ENCODE measurements at regions not wholly inside any gene's neighbourhood (a gene's known extent, or its start where the extent isn't known, plus 50 kb on each side); places are given as distances from the start of the nearest gene placed in this dataset.
"Not testable (repeated sequence)": the region's sequence is repeated elsewhere in the genome, so short reads cannot be mapped to it uniquely, and the experiment has no call there.

- not testable (repeated sequence) for DNase-seq (ENCODE audit: low read depth in 2 of 2)
These were observed 534.9 kb downstream of the XYLT1 start for GRCh38 chr16:16935909-16936308.

GRCh38 chr16:16937576-16937975, 533.2 kb downstream of the XYLT1 start:
- DNase-seq (ENCODE audit: low read depth in 2 of 2): no peak

DNA sequence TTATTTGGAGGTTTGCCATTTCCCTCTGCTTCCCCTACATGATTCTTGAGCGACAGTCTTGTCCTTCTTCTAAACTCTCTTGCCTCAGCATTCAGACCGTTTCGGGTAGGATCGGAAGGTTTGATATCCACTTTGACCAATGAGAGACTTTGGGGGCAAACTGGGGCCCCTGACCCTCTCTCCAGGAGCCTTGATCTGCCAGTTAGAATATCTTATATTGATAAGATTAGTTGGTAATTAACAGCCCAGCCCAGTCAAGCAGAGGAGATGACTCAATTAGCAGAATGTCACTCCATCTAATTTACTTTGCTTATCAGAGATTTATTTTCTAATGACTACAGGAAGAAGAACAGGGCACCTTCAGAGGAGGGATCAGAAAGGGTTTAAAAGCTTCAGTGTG, 532.8 kb downstream of the XYLT1 start:
- DNase-seq (ENCODE audit: low read depth in 2 of 2): no peak

DNA sequence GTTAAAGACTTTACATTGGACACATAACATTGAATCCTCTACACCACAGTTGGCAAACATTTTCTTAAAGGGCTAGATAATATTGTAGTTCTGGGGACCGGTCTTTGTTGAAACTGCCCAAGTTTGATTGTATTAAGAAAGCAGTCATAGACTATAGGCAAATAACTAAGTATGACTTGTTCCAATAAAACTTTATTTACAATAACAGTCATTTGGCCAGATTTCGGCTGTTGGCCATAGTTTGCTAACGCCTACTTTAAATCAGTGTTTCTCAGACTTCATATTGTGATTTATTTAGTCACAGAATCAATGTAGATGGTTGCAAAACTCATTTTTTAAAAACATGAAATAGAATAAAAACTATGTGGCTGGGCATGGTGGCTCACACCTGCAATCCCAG, 531.8 kb downstream of the XYLT1 start:
- DNase-seq (ENCODE audit: low read depth in 2 of 2): no peak

GRCh38 chr16:16940351-16940750, 530.4 kb downstream of the XYLT1 start:
- no peak for DNase-seq (ENCODE audit: low read depth in 2 of 2)

DNA sequence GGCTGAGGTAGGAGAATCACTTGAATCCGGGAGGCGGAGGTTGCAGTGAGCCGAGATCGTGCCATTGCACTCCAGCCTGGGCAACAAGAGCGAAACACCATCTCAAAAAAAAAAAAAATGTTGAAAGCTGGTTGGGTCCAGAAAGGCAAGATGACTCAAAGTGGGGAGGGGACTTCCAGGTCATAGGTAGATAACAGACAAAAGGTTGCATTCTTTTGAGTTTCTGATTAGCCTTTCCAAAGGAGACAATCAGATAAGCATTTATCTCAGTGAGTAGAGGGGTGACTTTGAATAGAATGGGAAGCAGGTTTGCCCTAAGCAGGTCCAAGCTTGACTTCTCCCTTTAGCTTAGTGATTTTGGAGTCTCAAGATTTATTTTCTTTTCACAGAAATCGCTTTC, 527.9 kb downstream of the XYLT1 start:
- not testable (repeated sequence) for DNase-seq (ENCODE audit: low read depth in 2 of 2)

- DNase-seq (ENCODE audit: low read depth in 2 of 2): no peak
These were observed 525.6 kb downstream of the XYLT1 start for GRCh38 chr16:16945207-16945606.

GRCh38 chr16:16956376-16956775, 514.4 kb downstream of the XYLT1 start:
- no peak for DNase-seq (ENCODE audit: low read depth in 2 of 2)

DNA sequence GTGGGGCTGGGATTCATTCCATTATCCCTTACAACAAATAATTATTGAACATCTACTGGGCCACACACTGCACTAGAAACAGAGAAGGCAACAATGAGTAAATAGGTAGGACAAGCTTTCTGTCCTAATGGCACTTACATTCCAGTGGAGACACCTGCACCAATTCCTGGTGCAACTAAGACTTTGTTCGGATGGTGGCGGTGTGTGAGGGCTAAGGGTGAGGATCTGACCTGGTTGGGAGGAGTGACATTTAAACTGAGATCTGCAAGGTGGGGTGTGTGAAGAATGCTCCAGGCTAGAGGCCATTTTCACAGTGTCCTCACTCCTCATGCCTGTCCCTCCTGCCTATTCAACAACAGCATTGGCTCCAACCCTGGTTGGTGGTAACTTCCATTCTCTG, 510.0 kb downstream of the XYLT1 start:
- DNase-seq (ENCODE audit: low read depth in 2 of 2): no peak

DNA sequence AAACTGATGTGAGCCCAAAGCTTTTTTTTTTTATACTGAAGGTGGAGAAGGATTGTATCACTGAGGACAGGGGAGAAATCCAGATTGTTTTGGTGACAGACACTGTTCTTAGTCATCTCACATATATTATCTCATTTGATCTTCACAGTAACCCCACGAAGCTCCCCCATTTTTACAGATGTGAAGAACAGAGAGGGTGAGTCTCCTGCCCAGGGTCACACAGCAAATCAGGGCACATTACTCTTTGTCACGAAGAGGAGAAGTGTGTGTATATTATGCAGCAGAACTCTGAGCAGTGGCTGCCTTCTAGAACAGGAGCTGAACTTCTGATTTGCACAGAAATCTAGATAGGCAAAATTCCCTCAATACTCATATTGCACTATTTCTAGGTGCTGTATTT, 504.3 kb downstream of the XYLT1 start:
- DNase-seq (ENCODE audit: low read depth in 2 of 2): no peak

- DNase-seq (ENCODE audit: low read depth in 2 of 2): no peak
These were observed 499.7 kb downstream of the XYLT1 start for GRCh38 chr16:16971042-16971441.

DNA sequence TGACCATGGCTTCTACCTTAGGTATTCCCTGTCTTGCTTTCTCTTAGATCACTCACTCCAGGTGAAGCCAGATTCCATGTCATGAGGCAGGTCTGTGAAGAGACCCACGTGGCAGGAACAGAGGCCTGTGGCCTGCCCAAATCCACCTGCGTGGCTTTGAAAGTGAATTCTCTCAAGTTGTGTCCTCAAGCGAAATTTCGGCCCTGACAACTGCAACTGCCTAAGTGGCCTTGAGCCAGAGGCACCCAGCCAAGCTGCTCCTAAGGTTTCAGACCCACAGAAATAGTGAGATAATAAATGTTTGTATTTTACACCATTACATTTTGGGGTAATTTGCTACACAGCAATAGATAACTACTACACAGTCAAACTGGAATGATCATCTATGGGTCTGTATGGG, 497.9 kb downstream of the XYLT1 start:
- no peak for DNase-seq (ENCODE audit: low read depth in 2 of 2)

DNA sequence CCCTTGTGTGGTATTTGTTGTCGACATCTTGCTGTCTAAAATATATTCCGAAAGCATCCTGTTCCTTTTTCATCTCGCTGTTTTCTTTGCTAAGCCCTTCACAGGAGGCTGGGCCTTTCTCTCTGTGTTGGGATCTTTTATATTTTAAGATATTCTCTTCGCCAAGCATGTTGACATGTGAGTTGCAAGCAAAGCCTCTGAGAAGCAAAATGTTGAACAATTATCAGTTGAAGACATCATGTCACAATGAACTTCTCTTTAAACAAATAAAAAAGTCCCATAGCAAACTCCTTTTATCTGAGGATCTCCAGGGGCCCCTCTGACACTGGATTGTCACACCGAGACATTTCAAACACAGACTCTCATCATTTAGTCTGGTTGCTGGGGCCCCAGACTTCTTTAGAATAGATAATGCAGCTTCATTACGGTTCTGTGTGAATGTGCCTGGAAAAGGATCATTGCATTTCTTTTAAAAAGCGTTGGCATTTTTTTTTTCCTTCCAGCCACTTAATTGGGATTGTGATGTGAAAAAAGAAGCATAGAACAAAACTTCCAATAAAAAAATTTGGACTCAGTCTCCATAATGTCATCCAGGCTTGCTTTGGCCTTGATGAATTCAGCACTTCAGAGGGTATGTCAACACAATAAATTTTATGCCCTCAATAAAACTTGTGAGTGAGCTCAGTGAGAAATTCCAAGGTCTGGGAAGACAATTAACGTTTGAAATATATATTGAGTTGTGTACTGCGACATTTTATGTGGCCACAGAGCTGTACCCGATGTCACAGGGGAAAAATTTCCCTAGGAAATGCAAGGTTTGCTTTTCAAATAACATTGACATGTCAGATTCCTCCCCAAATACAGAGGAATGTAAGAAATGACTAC, 496.8 kb downstream of the XYLT1 start:
- DNase-seq (ENCODE audit: low read depth in 2 of 2): no peak

DNA sequence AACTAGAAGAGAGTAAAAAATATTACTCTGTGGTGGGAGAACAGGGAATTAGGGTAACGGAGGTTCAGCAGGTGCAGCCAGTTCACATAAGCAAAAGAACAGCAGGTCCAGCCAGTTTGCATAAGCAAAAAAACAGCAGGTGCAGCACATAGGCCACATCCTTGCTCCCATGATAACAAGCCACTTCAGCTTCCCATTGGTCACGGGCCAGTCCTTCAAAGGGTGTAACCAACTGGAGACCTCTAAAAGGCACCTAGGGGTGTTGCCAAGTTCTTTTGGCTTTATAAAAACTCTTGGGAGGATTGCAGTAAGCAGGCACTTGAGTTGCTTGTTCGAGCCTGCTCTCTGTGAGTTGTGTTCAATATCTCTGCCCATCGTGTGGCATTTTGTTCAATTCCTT, 488.1 kb downstream of the XYLT1 start:
- DNase-seq (ENCODE audit: low read depth in 2 of 2): no peak

DNA sequence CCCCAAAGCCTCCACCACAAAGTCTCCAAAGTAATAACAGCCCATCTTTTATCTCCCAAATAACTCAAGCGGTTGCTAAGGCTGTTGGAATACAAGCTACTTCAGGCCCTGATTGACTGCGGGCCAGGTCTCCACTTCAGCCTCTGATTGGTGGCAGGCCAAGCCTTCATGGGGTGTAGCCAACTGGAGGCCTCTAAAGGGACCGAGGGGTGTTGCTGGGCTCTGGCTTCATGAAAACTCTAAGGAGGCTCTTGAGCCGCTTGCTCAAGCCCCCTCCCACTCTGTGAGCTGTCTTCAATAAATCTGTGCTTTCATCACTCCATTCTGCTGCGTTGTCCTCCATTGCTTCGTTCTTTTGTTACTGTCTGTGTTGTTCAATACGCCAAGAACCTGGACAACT, 487.2 kb downstream of the XYLT1 start:
- DNase-seq (ENCODE audit: low read depth in 2 of 2): no peak

- not testable (repeated sequence) for DNase-seq (ENCODE audit: low read depth in 2 of 2)
These were observed 486.7 kb downstream of the XYLT1 start for GRCh38 chr16:16984091-16984490.

DNA sequence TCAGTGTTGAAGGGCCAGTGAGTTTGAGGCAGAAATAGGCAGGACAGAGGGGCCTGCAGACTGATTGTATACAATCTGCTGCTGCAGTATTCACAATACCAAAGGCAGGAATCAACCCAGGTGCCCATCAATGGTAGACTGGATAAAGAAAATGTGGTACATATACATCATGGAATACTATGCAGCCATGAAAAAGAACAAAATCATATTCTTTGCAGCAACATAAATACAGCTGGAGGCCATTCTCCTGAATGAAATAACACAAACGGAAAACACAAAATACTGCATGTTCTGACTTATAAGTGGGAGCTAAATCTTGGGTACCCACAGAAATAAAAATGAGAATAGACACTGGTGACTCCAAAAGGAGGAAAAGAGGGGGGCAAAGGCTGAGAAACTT, 485.1 kb downstream of the XYLT1 start:
- DNase-seq (ENCODE audit: low read depth in 2 of 2): no peak

- no peak for DNase-seq (ENCODE audit: low read depth in 2 of 2)
These were observed 481.8 kb downstream of the XYLT1 start for GRCh38 chr16:16988963-16989362.

DNA sequence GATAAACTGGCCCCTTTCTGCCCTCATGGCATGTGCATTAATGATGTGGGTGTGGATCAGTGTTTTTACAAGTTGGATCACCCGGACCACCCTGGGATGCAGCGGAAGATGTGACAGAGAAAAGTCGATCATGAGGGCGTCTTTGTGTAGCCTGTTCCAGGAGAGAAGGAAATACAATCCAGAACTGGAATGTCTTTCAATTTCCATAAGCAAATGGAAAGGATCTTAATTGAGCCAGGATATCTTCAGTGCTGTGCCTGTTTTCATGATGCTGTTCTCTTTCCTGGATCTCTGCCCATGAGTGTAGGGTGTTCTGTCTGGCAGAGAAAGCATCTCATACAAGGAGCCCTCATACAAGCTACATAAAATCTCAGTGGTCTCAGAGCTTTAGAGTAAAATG, 481.4 kb downstream of the XYLT1 start:
- DNase-seq (ENCODE audit: low read depth in 2 of 2): no peak

DNA sequence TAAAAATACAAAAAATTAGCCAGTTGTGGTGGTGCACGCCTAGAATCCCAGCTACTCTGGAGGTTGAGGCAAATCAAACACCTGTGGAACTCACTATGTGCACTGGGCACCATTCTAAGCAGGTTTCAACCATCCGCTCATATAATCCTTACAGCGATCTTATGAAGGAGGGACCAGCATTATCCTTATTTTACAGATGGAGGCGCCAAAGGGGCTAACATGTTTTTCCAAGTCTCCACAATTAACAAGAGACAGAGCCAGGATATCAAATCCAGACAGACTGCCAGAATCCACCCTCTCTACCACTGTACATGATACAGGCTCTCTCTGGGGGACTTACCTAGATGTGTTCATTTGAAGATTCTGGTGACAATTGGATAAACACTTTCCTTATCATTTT, 479.0 kb downstream of the XYLT1 start:
- DNase-seq (ENCODE audit: low read depth in 2 of 2): no peak

GRCh38 chr16:16992975-16993765, 477.6 kb downstream of the XYLT1 start:
- DNase-seq (ENCODE audit: low read depth in 2 of 2): no peak

GRCh38 chr16:16994831-16995230, 475.9 kb downstream of the XYLT1 start:
- DNase-seq (ENCODE audit: low read depth in 2 of 2): no peak

GRCh38 chr16:16996827-16997226, 473.9 kb downstream of the XYLT1 start:
- no peak for DNase-seq (ENCODE audit: low read depth in 2 of 2)
